ENCODE measurements at regions not wholly inside any gene's neighbourhood (a gene's known extent, or its start where the extent isn't known, plus 50 kb on each side); places are given as distances from the start of the nearest gene placed in this dataset.

DNA sequence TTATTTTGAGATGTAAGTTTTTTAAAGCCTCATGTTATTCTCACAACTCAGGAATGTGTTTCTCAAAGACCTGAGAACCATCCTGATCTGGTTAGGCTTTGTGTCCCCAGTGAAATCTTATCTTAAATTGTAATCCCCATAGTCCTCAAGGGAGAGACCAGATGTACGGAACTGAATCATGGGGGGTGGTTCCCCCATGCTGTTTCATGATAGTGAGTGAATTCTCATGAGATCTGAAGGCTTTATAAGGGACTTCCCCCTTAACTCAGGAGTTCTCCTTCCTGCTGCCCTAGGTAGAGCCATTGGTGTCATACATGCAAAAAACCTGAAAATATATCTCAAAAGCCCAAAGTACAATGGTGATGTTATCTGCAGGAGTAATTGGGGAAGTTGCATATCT is 836.7 kb downstream of the CBLN2 start:
- FAIRE-seq: no peak

DNA sequence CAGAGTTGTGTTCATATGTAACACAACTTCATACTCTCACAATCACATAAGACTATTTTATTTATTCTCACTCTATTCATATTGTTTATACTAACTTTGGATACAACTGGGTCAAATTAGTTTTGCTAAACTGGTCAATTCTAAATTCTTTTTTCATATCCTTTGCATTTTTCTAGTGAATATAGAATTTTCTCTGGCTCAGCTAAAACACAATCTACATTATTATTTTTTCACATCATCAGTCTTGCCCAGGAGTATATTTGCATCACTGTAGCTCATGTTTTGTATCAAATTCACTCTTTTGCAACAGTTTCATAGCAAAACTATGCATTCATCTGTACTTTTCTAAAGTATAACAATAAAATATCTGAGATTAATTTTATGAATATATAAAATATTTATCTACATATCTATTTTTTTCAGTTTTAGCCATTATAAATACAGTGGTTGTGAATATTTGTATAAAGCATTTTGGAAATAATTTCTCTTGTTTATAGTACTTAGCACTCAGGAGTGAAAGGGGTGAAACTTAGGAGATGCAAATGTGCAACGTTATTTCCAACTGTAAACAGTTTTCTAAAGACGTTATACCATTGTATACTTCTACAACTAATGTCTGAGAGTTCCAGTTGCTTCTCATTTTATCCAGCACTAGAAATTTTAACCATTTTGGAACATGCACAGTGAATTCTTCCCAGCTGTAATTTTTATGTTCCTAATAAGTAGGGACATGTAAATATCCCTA is 854.6 kb downstream of the CBLN2 start:
- FAIRE-seq: no peak

GRCh38 chr18:71682591-71682990 is 861.6 kb downstream of the CBLN2 start:
- FAIRE-seq: no peak

GRCh38 chr18:71678144-71678543 is 866.0 kb downstream of the CBLN2 start:
- FAIRE-seq: peak; percentile 40

DNA sequence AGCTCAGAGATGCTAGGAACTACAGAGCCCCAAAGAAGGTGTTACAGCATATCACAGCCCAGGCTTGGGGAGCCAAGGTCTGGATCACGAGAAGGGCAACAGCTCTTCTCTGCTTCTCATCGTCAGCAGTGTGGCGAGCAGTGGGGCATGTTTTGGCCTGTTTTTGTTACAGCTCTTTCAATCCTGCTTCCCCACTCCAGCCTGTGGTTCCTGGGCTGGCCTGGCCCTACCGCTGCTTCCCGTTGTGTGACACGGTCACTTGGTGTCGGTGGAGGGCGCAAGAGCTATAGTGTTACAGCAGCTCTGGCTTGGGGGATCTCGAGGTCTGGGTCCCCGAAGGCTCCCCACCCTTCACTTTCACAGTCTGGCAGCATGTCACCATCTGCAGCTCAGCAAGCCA is 870.2 kb downstream of the CBLN2 start:
- no peak for FAIRE-seq

GRCh38 chr18:71673498-71673897 is 870.6 kb downstream of the CBLN2 start:
- FAIRE-seq: no peak

- no peak for FAIRE-seq
Observed at GRCh38 chr18:71666481-71666880, 877.7 kb downstream of the CBLN2 start.

DNA sequence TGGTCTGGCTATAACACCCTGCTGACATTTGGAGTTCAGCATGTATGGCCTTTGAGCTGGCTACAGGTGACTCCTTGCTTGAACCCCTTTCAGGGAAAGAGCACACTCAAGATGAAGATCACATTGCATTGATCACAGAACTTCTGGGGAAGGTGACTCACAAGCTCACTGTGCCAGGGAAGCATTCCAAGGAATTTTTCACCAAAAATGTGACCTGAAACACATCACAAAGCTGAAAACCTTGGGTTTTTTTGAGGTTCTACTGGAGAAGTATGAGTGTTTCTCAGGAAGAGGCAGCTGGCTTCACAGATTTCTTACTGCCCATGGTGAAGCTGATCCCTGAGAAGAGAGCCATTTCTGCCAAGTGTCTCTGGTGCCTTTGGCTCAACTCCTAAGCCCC is 879.0 kb downstream of the CBLN2 start:
- FAIRE-seq: no peak

GRCh38 chr18:71643822-71644221 is 900.3 kb downstream of the CBLN2 start:
- no peak for FAIRE-seq

DNA sequence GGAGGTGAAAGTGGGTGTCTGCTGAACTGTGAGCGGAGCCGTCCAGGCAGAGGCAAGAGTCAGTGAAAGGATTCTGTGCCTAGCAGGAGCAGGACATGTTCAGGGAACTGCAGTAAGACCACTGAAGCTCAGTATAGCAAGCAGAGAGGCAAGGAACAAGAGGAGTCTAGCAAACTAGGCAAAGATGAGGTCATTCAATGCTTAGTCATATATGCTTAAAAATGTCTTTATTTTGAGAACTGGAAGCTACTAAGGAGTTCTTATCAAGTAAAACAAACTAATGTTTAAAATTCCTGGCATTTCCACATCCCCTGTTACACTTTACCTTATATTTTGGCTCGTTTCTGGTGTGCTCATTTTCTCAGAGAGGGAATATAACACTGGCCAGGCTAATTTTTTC is 913.4 kb downstream of the CBLN2 start:
- FAIRE-seq: no peak

GRCh38 chr18:71625556-71626090 is 918.5 kb downstream of the CBLN2 start:
- FAIRE-seq: no peak

- no peak for FAIRE-seq
Observed at GRCh38 chr18:71598374-71598773, 945.8 kb downstream of the CBLN2 start.

GRCh38 chr18:71597219-71597618 is 946.9 kb downstream of the CBLN2 start:
- FAIRE-seq: no peak

DNA sequence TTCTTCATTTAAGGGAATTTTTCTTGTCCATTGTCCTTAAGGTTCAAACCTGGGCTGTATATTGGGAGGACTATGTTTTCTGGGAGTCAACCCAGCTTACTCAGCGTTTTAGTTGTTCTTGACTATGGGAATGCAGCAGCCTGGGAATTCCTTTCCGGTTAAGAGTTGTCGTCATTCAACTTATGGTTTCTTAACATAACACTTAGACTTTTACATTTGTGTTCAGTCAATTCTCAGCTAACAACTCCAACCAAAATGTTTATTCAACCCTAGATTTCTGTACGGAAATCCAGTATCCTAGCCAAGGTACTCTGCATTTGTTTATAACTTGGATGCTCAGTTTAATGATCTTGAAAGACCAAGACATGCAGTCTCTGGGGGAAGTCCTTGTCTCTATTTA is 960.9 kb downstream of the CBLN2 start:
- FAIRE-seq: no peak

GRCh38 chr18:71554686-71555085 is 989.5 kb downstream of the CBLN2 start:
- no peak for FAIRE-seq

DNA sequence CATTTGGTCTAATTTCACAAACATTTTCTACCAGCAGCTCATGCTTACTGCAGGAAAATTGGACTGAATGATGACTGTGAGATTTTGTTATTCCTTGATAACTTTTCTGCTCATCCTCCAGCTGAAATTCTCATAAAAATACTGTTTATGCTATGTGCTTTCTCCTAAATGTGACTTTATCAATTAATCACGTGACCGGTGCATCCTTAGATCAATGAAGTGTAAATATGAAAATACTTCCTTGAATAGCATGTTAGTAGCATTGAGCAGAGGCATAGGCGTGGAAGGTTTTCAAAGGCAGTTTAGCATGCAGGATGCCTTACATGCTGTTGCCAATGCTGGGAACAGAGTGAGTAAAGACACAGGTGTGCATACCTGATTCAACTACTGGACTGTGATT is 1002.5 kb downstream of the CBLN2 start:
- FAIRE-seq: no peak

- FAIRE-seq: no peak
Observed at GRCh38 chr18:71529703-71530303, 1014.3 kb downstream of the CBLN2 start.

DNA sequence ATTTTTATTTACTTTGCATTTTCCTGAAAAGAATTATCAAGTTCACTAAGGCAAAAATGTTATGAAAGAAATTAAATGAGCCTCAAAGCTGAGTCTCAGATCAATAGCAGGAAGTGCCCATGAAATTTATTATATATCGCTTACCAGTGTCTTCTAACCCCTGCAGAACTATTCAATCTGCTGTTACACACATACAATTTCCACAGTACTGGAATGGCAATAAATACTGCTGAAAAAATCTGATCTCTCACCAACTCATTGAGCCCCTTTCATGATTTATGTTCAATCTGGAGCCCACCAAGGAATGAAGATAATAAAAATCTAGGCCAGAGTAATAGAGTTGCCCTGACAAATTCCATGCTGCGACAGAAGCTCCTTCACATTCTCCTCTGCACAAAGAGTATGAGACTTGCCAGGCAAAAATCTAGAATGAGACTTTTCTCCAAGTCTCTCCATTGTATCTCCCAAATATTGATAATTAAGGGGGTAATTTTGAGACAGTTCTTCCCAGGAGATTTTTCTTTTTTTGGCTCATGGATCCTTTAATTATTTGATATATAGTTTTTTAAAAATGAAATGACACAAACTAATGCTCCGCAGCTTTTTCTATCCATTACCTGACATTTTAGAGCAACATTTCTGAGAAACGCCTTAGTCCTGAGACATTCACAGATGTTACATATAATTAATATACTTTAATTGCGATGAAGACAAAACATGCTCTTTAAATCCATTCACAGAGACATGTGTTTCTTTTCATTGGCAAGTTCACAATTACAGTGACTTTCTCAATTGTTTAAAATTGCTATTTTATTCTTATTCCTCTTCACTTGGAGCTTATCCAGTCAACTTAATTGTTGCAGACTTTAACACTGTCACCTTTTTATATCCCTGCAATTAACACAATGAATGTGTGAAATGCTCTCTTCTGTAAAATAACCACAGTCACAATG is 1020.4 kb downstream of the CBLN2 start:
- no peak for FAIRE-seq

GRCh38 chr18:71505526-71505925 is 1038.6 kb downstream of the CBLN2 start:
- FAIRE-seq: no peak

DNA sequence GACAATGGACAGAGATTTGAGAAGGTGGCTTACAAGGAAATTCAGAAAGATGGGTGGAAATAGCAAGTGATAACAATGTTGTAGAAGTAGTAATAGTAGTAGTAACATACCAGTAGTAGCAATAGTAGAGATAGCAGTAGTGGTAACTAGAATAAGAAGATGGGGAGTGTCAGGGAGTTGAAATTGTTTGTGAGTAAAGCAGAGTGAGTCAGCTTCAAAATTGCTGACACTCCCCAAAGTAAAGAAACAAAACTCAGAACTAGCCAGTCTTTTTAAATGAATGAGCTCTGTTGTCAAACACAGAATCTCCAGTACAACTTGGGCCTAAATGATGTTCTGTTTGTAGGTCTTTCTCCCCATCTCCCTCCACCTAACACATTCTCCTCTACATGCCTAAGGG is 1040.9 kb downstream of the CBLN2 start:
- FAIRE-seq: no peak

- no peak for FAIRE-seq
Observed at GRCh38 chr18:71485611-71486010, 1058.5 kb downstream of the CBLN2 start.

DNA sequence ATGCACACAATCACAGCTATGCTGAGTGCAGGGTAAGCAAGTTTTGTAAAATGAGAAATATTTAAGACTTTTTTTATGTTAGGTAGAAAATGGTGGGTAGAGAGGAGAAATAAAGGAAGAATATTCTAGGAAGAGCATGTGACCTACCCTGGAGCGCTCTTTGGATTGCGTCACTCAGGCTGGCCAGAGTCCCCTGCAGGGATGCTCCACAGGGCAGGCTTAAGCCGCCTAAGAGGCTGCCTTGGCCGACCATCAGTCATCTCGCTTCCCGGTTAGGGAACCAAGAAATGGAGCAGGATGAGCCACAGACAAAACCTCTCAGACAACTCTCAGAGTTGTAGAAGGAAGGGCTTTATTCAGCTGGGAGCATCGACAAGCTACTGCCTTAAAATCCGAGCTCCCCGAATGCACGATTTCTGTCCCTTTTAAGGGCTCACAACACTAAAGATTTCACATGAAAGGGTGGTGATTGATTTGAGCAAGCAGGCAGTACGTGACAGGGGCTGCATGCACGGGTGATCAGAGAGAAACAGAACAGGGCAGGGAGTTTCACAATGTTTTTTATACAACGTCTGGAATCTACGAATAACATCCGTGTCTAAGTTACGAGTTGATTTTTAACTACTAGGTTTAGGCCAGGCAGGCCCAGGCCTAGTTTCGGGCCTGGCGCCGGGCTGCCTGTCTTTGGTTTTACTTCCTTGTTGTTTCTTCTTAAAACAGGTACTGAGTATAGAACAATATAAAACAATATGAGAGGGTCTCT is 1072.0 kb downstream of the CBLN2 start:
- FAIRE-seq: no peak

DNA sequence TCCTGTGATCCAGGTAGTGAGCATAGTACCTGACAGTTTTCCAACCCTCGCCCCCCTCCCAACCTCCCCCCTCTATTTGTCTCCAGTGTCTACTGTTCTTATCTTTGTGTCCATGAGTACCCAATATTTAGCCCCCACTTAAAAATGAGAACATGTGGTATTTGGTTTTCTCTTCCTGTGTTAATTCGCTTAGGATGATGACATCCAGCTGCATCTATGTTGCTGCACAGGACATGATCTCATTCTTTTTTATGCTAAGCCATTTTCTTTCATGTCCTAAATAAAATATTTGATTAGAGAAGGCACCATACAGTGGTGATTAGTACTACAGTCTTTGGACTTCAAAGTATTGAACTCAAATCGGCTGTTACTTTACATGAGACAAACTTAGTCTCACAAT is 1087.9 kb downstream of the CBLN2 start:
- FAIRE-seq: no peak
